Right cardiac atrium (tissue), 5 donors: ENCODE measurements at regions not wholly inside any gene's neighbourhood (a gene's known extent, or its start where the extent isn't known, plus 50 kb on each side); places are given as distances from the start of the nearest gene placed in this dataset.
"Not testable (repeated sequence)": the region's sequence is repeated elsewhere in the genome, so short reads cannot be mapped to it uniquely, and the experiment has no call there.

Experiments used
- ATAC-seq, 2 donors: fragments of 200-7000 bp; cut with Tn5 transposase; one replicate each; pipeline versions ENCODE4 v1.8.0 to v1.9.1; 2020; ENCODE audit warnings: moderate library complexity in 2 of 2, mild to moderate bottlenecking in 1 of 2
- DNase-seq, 3 donors: peaks; one replicate each; pipeline ENCODE4 v3.0.0-alpha.2; 2020
- H3K27ac ChIP-seq: one replicate; pipeline ENCODE4 v1.5.1; 2013; ENCODE audit warnings: mild to moderate bottlenecking, low read length, control low read depth, moderate library complexity
- H3K27me3 ChIP-seq: one replicate; pipeline ENCODE4 v1.6.1; 2013; ENCODE audit not compliant: control insufficient read depth, insufficient read depth
- H3K4me1 ChIP-seq: one replicate; pipeline ENCODE4 v1.6.1; 2013; ENCODE audit warnings: low read length; ENCODE audit not compliant: control insufficient read depth, insufficient read depth
- H3K4me3 ChIP-seq: one replicate; pipeline ENCODE4 v1.5.1; 2013; ENCODE audit warnings: low read length, control low read depth
- H3K9me3 ChIP-seq: one replicate; pipeline ENCODE4 v1.6.1; 2013; ENCODE audit warnings: low read length; ENCODE audit not compliant: control insufficient read depth
- WGBS: extraction: QIAGEN DNeasy Blood & Tissue Kit; methylation state at CpG from one replicate; pipeline ENCODE4 v1.1.7; 2013; 5-methylcytosine and 5-hydroxymethylcytosine counted together
- intact Hi-C, 4 donors: fragments of 100-400 bp; cut with DNase I; formaldehyde crosslinking; loops; one replicate each; pipeline versions ENCODE4 v1.11.0 to v1.14.0; 2022 to 2023
- donor health status: healthy with polysubstance abuse.
- donor health status: DM: no; HTN: yes; CAD: no.
- donor health status: DM: no; HTN: no; CAD: no.
- donor health status: DM: no; HTN: yes; CAD: no; lungs with severe emphysema.
- donor health status: DM: yes; HTN: yes; CAD: no.

GRCh38 chr19:20289186-20289585 lies 122.2 kb downstream of the ZNF486 start:
- no peaks in the 10 kb centered on the region for H3K9me3 ChIP-seq
- no peak for ATAC-seq
- H3K4me3 ChIP-seq, result no peak overlapping the region
- no peaks in the 10 kb centered on the region for H3K27me3 ChIP-seq
- no peak overlapping the region for H3K27ac ChIP-seq
- intact Hi-C loops, result no loop called here
- DNase-seq, result no peak
- H3K4me1 ChIP-seq, result no peaks in the 10 kb centered on the region

- 77% methylated on average over 3 of the region's 3 CpGs for WGBS
- Histone ChIP-seq H3K4me3 (no peak overlapping the region), H3K9me3 (no peaks in the 10 kb centered on the region), H3K27me3 (no peaks in the 10 kb centered on the region), H3K27ac (no peak overlapping the region), H3K4me1 (no peaks in the 10 kb centered on the region)
- DNase-seq, result no peak
- no peak for ATAC-seq
- intact Hi-C loops, result no loop called here
Observed at GRCh38 chr19:20287070-20287469, 120.1 kb downstream of the ZNF486 start.

- H3K4me1 ChIP-seq, intact Hi-C loops, H3K9me3 ChIP-seq, H3K4me3 ChIP-seq, H3K27ac ChIP-seq, ATAC-seq, H3K27me3 ChIP-seq, DNase-seq: not testable (repeated sequence)
- WGBS, result 74% methylated on average over 4 of the region's 4 CpGs
Observed at GRCh38 chr19:20285876-20286275, 118.9 kb downstream of the ZNF486 start.

- intact Hi-C loops, result loop anchor here in 1 of 4 donors (10.0 kb wide), 1 partner anchor 275 kb away; no protein-coding TSS in a partner anchor
- no peak overlapping the region for H3K27ac ChIP-seq
- no peak overlapping the region for H3K4me3 ChIP-seq
- ATAC-seq (no peak), DNase-seq (no peak)
- WGBS, result 87% methylated on average over 4 of the region's 4 CpGs
- H3K27me3 ChIP-seq, result no peaks in the 10 kb centered on the region
- no peaks in the 10 kb centered on the region for H3K9me3 ChIP-seq
- H3K4me1 ChIP-seq, result no peaks in the 10 kb centered on the region
Observed at GRCh38 chr19:20279516-20279915, 112.5 kb downstream of the ZNF486 start.

GRCh38 chr19:20278342-20278741 lies 111.3 kb downstream of the ZNF486 start:
- Histone ChIP-seq H3K27me3 (no peaks in the 10 kb centered on the region), H3K27ac (no peak overlapping the region), H3K9me3 (no peaks in the 10 kb centered on the region), H3K4me3 (no peak overlapping the region), H3K4me1 (no peaks in the 10 kb centered on the region)
- ATAC-seq (no peak), DNase-seq (no peak)
- 87% methylated on average over 7 of the region's 7 CpGs for WGBS
- intact Hi-C loops, result loop anchor here in 1 of 4 donors (10.0 kb wide), 1 partner anchor 274 kb away; no protein-coding TSS in a partner anchor

- intact Hi-C loops, result loop anchor here in 1 of 4 donors (10.0 kb wide), 1 partner anchor 272 kb away; no protein-coding TSS in a partner anchor
- not testable (repeated sequence) for H3K4me1 ChIP-seq, DNase-seq, H3K4me3 ChIP-seq, H3K27ac ChIP-seq, H3K27me3 ChIP-seq, H3K9me3 ChIP-seq, ATAC-seq
- 76% methylated on average over 1 of the region's 1 CpG for WGBS
Observed at GRCh38 chr19:20276732-20277082, 109.7 kb downstream of the ZNF486 start.

- no peaks in the 10 kb centered on the region for H3K9me3 ChIP-seq
- ATAC-seq (no peak), DNase-seq (no peak)
- no peaks in the 10 kb centered on the region for H3K4me1 ChIP-seq
- H3K4me3 ChIP-seq, result no peak overlapping the region
- intact Hi-C loops, result loop anchor here in 1 of 4 donors (10.0 kb wide), 1 partner anchor 271 kb away; no protein-coding TSS in a partner anchor
- no peaks in the 10 kb centered on the region for H3K27me3 ChIP-seq
- 82% methylated on average over 9 of the region's 9 CpGs for WGBS
- H3K27ac ChIP-seq, result no peak overlapping the region
Observed at GRCh38 chr19:20276011-20276731, 109.2 kb downstream of the ZNF486 start.

- WGBS, result 52% methylated on average over 4 of the region's 4 CpGs
- intact Hi-C loops, result loop anchor here in 1 of 4 donors (10.0 kb wide), 1 partner anchor 269 kb away; no protein-coding TSS in a partner anchor
- H3K27me3 ChIP-seq, result no peaks in the 10 kb centered on the region
- no peak for DNase-seq
- H3K9me3 ChIP-seq, result no peaks in the 10 kb centered on the region
- no peak overlapping the region for H3K4me3 ChIP-seq
- H3K27ac ChIP-seq, result no peak overlapping the region
- no peaks in the 10 kb centered on the region for H3K4me1 ChIP-seq
- no peak for ATAC-seq
Observed at GRCh38 chr19:20273951-20274570, 107.0 kb downstream of the ZNF486 start.

- H3K27me3 ChIP-seq, result no peaks in the 10 kb centered on the region
- no peaks in the 10 kb centered on the region for H3K4me1 ChIP-seq
- DNase-seq, result no peak
- no peak overlapping the region for H3K27ac ChIP-seq
- no peak overlapping the region for H3K4me3 ChIP-seq
- 71% methylated on average over 3 of the region's 3 CpGs for WGBS
- ATAC-seq, result no peak
- intact Hi-C loops, result loop anchor here in 1 of 4 donors (10.0 kb wide), 1 partner anchor 269 kb away; no protein-coding TSS in a partner anchor
- no peaks in the 10 kb centered on the region for H3K9me3 ChIP-seq
Observed at GRCh38 chr19:20273376-20273775, 106.4 kb downstream of the ZNF486 start.

- intact Hi-C loops, result loop anchor here in 1 of 4 donors (10.0 kb wide), 1 partner anchor 268 kb away; no protein-coding TSS in a partner anchor
- not testable (repeated sequence) for H3K27ac ChIP-seq, H3K9me3 ChIP-seq, DNase-seq, H3K4me1 ChIP-seq, H3K27me3 ChIP-seq, H3K4me3 ChIP-seq, ATAC-seq
- 88% methylated on average over 8 of the region's 8 CpGs for WGBS
Observed at GRCh38 chr19:20272627-20273010, 105.6 kb downstream of the ZNF486 start.

GRCh38 chr19:20271927-20272626 lies 105.1 kb downstream of the ZNF486 start:
- H3K4me3 ChIP-seq, H3K9me3 ChIP-seq, H3K4me1 ChIP-seq, H3K27ac ChIP-seq, DNase-seq, ATAC-seq, H3K27me3 ChIP-seq: not testable (repeated sequence)
- WGBS, result 89% methylated on average over 7 of the region's 7 CpGs
- intact Hi-C loops, result loop anchor here in 1 of 4 donors (10.0 kb wide), 1 partner anchor 267 kb away; no protein-coding TSS in a partner anchor
